ENCODE measurements at regions not wholly inside any gene's neighbourhood (a gene's known extent, or its start where the extent isn't known, plus 50 kb on each side); places are given as distances from the start of the nearest gene placed in this dataset.

GRCh38 chr18:47410139-47410538 lies 158.7 kb upstream of the SKOR2 start:
- no peak for TF ChIP-seq CTCF (IDR thresholded peaks at IDR 0.05)
- no peak for TF ChIP-seq POLR2A (IDR thresholded peaks at IDR 0.05)

Data from right lobe of liver (tissue), 4 donors.